NCI-H446 treated with DMSO at 0.1 percent for 48 hours (cell line): ENCODE measurements at regions not wholly inside any gene's neighbourhood (a gene's known extent, or its start where the extent isn't known, plus 50 kb on each side); places are given as distances from the start of the nearest gene placed in this dataset.
"Not testable (repeated sequence)": the region's sequence is repeated elsewhere in the genome, so short reads cannot be mapped to it uniquely, and the experiment has no call there.

ENCODE experiments used
- DNase-seq: peaks from one replicate; lab custom pipeline; 2025; lab: John Stamatoyannopoulos, UW

DNA sequence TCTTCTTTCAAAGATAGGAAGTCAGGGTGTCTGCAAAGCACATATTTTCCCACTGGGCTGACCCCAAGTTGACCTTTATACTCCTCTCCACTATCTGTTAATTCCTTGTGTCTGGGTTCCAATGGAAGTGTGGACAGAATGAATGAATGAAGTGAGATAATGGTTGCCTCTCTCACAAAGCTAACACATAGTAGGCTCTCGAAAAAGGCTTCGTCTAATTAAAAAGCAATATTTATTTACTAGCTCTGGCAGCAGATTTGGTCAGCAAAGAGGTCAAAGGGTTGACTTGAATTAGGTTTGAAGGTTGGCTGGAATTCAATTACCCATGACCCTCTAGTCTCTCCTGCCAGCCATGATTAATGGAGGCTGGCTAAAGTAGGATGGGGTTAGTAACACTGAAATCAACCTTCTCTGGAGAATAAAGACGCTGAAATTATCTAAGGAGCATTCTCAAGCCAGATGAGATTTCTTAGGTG, 280.3 kb upstream of the KLF3 start:
- no peak for DNase-seq

DNA sequence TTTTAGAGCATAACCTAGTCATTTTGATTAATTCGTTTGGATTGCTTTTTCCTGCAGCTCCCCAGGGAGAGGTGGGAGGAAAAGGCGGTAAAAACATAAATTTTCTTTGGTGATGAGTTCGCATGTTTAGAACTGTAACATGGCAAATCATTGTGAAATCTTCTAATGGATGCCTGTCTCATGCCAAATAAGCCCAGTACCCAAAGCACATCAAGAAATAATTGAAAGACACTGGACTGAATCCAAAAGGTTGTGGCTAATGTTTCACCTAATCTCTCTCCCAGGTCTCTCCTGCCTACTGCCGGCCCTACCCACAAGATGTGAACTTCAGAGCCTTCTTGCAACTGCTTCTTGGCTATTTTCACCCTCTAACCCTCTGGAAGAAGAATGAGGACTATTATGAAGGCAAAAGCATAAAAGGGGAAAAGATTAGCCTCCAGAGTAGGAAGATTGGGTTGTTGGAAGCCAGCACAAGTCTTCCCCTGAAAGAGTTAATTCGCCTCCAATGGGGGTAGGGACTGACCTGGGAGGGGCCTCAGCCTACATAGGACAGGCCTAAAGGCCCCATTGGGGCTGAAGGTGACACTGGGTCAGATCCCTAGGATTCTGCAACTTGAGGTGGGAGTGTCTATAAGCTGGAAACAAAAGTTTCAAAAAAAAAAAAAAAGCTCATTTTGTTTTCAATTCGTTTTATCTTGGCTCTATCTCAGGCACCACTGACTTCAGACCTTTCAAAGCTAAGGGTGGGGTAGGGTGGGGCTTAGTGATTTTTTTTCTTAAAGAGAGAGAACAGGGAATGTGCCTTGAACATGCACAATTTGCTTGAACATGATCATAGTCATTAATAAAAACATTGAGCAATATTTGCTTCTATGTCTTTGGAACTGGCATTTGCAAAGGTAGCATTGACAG, 278.6 kb upstream of the KLF3 start:
- DNase-seq: no peak

DNA sequence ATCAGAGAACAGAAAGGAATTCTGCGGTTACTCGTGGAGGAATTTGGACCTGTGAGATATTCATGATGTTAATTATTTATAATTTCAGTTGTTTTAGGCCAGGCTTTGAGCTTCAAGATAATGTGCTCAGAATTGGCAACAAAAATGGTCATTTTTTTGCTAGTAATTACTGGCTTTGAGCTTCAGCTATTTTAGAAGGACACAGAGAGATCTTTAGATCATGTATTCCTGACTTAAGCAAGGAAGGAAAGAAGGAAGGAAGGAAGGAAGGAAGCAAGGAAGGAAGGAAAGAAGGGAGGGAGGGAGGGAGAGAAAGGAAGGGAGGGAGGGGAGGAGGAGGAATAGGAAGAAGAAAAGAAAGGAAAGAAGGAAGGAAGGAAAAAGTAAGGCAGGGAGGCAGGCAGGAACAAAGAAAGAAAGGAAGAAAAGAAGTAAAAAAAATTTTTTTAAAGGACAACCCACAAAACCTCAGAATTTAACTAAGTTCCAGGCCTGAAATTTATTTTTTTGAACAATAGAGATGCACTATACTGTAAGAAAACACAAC, 277.9 kb upstream of the KLF3 start:
- no peak for DNase-seq

DNA sequence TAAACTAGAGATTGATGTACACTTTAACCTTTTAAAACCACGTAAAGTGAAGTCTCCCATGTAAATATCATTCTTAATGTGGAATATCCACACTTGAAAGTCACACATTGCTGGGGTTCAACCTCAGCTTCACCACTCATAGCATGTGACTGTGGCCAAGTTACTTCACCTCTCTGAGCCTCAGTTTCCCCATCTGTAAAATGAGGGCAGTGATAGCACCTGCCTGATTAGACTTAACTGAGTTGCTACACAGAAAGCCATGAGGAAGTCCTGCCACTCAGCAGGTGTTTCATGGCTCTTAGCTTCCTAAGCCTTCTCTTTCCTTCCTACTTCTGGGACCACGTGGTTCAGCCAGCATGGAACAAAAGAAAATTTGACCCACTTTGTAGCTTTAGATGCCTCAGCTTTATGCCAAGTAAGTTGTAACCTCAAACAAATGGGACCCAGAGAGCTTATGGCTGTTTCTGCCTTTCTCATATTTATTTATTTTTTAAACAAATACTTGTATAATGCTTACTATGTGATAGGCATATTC, 277.3 kb upstream of the KLF3 start:
- DNase-seq: no peak

DNA sequence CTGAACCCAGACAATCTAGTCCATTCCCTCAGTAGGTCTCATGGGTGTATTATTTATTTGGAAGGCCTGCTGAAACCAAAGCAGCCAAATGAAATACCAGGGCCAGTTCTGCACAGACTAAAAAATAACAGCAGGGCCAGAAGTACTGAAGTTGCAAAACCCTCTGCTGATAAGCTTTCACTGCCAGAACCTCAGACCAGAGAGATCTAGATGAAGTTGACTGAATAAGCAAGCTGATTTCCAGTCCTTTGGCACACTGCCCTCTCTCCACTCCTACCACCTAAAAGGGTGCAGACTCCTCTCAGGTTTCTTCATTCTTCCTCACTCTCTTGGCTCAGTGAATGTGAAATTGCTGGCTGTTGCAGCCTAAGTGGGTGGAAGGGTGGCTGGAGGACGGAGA, 276.7 kb upstream of the KLF3 start:
- peak; percentile 31 for DNase-seq

DNA sequence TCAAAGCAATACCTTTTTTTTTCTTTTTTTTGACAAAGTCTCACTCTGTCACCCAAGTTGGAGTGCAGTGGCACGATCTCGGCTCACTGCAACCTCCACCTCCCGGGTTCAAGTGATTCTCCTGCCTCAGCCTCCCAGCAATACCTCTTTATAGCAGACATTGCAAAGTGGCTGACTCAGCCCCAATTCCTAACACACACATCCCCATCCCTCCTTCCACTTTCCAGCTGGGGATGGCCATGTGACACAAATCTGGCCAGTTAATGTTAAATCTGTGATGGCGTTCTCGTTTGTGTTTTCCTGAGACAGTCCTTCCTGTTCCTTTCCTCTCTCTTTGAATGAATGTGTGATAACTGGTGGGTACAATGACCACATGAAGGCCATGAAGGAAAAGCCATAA, 276.2 kb upstream of the KLF3 start:
- no peak for DNase-seq

DNA sequence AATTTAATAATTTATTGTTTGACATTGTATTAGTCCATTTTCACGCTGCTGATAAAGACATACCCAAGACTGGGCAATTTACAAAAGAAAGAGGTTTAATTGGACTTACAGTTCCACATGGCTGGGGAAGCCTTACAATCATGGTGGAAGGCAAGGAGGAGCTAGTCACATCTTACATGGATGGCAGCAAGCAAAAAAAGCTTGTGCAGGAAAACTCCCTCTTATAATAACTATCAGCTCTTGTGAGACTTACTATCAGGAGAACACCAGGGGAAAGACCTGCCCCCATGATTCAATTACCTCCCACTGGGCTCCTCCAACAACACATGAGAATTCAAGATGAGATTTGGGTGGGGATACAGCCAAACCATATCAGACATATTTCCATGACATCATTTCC, 275.1 kb upstream of the KLF3 start:
- DNase-seq: not testable (repeated sequence)

DNA sequence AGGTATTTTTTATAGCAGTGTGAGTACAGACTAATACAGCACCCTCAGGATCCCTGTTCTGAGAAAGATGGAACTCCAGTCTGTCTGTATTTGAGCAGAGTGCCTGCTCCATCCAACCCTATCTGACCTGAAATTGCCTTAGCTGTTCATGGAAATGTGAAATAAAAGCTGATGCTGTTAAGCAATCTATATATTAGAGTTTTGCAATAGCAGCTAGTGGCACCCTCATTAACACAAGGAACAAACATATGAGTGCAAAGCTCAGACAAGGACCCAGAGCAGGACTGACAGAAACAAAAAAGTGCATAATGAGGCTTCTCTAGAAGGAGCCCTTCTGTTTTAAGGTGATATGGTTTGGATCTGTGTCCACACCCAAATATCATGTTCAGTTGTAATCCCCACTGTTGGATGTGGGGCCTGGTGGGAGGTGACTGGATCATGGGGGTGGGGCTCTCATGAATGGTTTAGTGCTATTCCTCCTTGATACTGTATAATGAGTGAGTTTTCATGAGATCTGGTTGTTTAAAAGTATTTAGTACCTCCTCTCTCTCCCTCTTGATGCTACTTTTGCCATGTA, 272.9 kb upstream of the KLF3 start:
- no peak for DNase-seq

DNA sequence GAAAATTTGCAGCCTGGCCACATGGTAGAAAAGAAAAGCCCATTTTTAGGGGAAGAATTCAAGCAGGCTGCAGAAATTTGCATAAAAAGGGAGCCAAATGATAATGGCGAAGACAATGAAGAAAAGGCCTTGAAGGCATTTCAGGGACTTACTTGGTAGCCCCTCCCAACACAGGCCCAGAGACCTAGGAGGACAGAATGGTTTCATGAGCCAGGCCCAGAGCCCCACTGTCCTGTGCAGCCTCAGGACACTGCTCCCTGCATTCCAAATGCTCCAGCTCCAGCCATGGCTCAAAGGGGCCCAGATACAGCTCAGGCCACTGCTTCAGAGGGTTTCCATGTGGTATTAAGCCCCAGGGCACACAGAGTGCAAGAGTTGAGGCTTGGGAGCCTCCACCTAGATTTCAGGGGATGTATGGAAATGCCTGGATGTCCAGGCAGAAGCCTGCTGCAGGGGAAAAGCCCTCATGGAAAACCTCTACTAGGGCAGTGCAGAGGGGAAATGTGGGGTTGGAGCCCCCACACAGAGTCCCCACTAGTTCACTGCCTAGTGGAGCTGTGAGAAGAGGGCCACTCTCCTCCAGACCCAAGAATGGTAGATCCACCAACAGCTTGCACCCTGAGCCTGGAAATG, 271.7 kb upstream of the KLF3 start:
- no peak for DNase-seq

DNA sequence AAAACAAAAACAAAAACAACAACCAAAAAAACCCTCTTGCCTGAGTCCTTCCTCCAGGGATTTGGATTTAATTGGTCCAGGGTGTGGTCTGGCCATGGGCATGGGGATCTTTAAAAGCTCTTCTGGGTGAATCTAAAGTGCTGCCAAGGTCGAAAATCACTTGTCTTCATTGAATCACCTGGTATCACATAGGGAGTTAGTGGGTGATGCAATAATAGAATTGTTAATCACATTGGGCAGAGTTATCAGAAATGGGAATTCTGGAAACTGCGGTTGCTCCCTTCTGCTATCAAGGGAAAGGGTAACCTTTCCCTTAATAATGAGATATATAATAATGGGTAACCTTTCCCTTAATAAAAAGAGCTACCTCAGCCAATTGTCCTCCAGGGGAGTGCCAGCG, 267.9 kb upstream of the KLF3 start:
- DNase-seq: no peak

DNA sequence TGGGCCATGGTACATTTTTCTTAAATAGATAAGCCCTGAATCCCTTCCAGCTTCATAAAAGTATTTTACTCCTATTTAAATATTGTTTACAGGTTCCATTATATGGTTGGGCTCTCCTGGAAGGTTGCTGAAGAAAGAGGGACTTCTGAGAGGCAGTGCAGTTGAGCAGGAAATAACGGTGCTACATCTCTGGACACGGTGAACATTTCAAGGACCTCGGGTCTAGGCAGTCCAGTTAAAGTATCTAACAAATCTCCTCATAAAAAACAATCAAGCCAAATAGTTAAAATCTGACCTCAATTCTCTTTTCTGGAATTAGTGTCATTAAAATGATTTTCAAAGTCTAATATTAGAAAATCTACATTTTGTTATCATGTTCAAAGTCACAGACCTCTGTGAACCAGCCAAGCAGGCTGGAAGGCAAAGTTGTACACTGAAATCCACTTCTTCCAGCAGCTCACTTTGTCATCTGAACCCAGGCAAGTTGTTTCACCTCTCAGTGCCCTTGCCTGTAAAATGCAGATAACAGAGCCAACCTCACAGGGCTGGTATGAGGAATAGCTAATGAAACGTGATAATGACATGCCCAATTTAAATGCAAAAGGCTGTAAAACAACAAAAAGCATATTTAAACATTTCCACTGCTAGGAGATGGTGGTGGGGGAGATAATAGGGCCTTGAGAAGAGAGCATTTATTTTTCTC, 267.0 kb upstream of the KLF3 start:
- no peak for DNase-seq

DNA sequence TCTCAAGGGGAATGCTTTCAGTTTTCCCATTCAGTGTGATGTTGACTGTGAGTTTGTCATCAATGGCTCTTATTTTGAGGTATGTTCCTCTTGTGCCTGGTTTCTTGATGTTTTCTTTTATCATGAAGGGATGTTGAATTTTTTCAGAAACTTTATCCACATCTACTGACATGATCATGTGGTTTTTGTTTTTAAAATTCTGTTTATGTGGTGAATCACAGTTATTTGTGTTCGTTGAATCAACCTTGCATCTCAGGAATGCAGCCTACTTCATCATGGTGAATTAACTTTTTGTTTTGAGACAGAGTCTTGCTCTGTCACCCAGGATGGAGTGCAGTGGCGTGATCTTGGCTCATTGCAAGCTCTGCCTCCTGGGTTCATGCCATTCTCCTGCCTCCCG, 263.1 kb upstream of the KLF3 start:
- no peak for DNase-seq

DNA sequence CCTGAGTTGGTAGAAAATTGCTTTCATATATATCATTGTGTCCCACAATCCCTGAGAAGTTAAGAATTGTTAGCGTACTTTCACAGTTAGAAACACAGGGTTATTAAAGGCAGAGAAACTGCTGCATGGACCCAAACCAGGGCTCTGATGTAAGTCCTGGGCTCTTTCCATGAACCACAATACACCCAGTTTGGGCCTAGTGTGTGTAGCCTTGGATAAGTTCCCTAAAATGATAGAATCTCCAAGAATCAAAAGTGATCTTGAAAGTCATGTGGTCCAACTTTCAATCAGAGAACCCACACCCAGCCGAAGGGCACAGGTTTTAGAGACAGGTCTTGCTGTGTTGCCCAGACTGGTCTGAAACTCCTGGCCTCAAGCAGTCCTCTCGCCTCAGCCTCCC, 257.8 kb upstream of the KLF3 start:
- DNase-seq: no peak

DNA sequence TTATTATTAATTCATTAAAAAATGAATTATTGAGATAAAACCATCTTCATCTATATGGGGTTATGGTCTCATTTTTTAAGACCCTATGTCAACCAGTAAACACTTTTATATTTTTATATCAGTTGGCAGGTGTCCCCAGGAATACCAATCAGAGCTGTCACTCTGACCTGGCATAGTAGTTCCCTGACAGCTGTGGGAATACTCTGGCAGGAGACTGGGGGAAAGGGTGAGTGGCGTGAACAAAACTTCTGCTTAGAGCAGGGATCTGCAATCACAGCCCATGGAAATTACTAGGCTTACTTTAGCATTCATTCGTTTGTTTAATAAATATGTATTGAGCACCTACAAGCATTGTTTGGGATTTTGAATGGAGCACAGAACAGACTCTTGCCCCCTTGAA, 254.1 kb upstream of the KLF3 start:
- DNase-seq: no peak

DNA sequence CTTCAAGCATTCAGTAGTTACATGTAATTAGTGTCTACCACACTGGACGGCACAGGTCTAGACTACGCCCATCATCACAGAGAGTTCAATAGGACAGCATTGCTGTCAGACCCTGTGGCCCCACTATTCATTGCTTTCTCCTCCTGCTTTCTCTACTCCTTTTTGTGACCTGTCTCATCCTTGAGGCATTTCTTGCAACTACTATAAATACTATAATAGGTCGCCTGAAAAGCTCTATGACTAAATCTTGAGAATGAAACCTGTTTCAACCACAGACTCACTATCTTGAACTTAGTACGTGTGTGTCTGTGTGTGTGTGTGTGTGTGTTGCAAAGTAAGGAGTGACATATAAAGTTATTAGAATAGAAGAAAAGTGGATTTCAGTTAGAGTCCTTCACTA, 252.9 kb upstream of the KLF3 start:
- DNase-seq: no peak

DNA sequence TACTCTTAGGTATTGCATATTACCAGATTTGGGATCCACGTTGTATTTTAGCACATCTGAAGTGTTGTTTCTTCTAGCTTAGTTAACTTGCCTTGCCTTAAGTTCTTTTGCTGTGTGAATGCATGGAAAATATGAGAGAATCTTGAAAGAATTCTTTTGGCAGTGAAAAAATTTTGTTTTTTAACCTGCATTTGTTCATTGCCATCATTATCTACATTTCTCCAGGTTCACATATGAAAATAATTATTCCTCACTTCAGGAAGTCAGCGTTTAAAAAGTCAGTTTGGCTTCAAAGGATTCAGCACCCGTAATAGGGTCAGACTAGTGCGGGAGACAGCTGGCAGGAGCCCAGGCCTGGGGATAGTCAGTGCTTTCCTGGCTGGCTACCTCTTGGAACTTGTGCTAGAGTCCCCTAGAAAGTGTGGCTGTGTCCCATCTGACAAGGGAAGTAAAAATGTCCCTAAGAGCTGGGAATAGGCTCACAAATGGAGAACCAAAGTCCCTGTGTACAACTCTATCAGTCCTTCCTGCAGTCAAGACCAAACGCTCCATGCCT, 251.9 kb upstream of the KLF3 start:
- DNase-seq: no peak

DNA sequence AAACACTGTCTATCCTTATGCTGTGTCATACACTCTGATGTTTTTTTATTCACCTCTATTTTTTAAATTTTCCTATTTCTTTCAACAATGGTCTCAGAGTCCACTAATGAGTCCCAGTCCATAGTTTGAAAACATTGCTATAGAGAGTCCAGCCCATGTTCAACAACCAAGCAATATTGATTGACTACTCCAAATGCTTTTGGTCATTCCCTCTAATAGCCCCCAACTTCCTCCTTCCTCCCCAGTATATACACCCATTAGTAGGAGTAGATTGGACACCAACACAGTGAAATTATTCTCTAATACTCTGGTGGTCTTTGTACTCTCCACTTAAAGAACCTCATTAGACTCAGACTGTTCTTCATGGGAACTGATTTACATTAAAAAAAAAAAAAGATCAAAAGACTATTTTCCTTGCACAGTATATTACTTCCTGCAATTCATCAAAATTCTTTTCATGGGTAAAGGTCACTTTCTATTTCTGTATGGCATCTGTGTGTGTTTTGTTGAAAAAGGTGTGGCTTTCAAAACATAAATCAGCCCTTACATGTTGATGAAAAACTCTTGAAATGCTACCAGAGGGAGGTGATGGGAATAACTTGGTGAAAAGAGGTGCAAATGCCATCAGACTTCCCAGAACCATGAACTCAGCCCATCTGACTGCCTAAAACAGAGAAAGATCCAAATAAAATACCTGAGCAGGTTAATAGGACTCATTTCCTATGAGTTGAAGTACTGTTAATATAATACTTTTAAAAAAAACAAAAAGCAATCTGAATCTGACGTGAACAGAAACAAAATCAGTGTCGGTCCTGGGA, 250.3 kb upstream of the KLF3 start:
- DNase-seq: no peak

DNA sequence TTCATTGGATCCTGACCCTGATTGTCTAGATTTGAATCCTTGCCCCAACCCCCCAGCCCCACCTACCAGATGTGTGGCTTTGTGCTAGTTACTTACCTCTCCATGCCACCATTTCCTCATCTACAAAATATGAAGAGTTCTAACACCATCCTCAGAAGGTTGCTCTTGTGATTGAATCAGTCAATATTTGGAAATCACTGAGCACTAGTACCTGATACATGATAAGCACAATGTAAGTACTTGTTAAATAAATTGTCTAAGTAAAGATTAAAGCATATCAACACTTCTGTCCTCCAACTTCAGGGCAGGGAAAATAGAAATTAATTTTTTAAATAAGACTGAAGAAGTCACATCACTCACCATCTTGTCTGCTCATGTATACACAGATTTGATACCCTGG, 249.6 kb upstream of the KLF3 start:
- DNase-seq: no peak

DNA sequence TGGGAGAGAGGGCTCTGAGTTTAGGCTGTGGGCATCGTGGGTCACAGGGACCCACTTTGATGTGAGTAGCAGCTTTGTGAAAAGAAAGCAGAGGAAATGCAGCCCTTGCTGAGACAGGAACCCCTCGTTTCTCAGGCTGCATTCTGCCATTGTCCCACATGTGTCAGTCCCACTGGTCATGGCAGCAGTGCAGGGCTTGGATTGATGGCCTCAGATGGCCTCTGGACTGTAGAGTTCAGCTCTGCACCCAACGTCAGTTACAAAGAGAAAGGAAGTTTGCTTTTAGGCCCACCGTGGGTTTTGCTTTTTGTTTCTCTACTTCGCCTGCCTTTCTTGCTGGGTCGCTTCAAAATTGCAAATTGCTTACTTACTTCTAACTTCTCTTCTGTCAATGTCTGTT, 248.3 kb upstream of the KLF3 start:
- DNase-seq: no peak

DNA sequence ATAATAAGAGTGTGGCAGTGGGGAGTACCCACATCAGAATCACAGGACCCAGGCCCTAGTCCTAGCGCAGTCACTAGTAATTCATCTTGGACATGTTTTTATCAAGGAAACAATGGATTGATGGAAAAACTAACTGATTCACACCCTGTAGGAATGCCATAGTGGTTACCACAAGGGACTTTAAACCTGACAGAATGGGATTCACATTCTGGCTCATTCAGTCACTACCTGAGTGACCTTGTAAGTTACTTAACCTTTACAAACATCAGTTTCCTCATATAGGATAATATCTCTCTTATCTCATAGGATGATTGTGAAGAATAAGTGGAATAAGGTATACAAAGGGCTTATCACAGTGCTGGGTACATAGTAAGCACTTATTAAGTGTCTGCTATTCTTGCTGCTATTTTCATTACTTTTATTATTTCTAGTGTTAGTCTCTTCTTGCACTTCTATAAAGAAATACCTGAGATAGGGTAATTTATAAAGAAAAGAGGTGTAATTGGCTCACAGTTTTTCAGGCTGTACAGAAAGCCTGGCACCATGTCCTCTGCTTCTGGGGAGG, 247.5 kb upstream of the KLF3 start:
- DNase-seq: no peak
